ENCODE measurements at regions not wholly inside any gene's neighbourhood (a gene's known extent, or its start where the extent isn't known, plus 50 kb on each side); places are given as distances from the start of the nearest gene placed in this dataset.

DNA sequence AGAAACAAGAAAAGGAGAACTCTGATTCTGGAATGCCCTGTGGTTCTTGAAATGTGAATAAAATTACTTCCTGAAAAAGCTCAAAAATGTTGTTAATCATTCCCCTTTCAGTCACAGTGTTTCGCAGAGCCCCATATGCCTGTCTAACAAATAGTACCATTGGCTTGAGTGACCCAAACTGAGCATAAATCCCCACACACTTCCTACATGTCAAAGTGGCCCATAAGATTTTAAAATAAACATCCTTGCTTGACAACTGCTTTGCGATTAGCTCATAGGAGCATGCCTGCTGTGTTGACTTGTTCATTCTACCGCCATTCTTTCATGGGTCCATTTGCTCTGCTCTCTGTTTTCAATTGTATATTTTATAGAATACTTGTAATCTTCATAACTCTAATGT is 377.8 kb upstream of the SMIM21 start:
- TF ChIP-seq, protein P1, sequence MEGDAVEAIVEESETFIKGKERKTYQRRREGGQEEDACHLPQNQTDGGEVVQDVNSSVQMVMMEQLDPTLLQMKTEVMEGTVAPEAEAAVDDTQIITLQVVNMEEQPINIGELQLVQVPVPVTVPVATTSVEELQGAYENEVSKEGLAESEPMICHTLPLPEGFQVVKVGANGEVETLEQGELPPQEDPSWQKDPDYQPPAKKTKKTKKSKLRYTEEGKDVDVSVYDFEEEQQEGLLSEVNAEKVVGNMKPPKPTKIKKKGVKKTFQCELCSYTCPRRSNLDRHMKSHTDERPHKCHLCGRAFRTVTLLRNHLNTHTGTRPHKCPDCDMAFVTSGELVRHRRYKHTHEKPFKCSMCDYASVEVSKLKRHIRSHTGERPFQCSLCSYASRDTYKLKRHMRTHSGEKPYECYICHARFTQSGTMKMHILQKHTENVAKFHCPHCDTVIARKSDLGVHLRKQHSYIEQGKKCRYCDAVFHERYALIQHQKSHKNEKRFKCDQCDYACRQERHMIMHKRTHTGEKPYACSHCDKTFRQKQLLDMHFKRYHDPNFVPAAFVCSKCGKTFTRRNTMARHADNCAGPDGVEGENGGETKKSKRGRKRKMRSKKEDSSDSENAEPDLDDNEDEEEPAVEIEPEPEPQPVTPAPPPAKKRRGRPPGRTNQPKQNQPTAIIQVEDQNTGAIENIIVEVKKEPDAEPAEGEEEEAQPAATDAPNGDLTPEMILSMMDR (conservative IDR thresholded peaks at IDR 0.05): no peak
- TF ChIP-seq EZH2 (IDR thresholded peaks at IDR 0.05; ENCODE audit: low read depth): no peak
